ENCODE measurements at regions not wholly inside any gene's neighbourhood (a gene's known extent, or its start where the extent isn't known, plus 50 kb on each side); places are given as distances from the start of the nearest gene placed in this dataset.
"Not testable (repeated sequence)": the region's sequence is repeated elsewhere in the genome, so short reads cannot be mapped to it uniquely, and the experiment has no call there.

GRCh38 chr7:6882321-6882721 is 56.2 kb upstream of the CCZ1B start:
- H3K27me3 ChIP-seq (replicated peaks; ENCODE audit: control insufficient read depth, insufficient read depth, low read length); H3K4me3 ChIP-seq (ENCODE audit: low read length); H3K9me3 ChIP-seq (ENCODE audit: control insufficient read depth, low read length); DNase-seq (ENCODE audit: low read depth); H3K9ac ChIP-seq (ENCODE audit: low read length); H3K4me1 ChIP-seq (ENCODE audit: control insufficient read depth, insufficient read depth, low read length); H3K36me3 ChIP-seq (ENCODE audit: control insufficient read depth, insufficient read depth, low read length, severe bottlenecking): not testable (repeated sequence)

GRCh38 chr7:6883756-6884155 is 57.7 kb upstream of the CCZ1B start:
- H3K36me3 ChIP-seq (ENCODE audit: control insufficient read depth, insufficient read depth, low read length, severe bottlenecking); H3K4me1 ChIP-seq (ENCODE audit: control insufficient read depth, insufficient read depth, low read length); H3K9me3 ChIP-seq (ENCODE audit: control insufficient read depth, low read length); H3K9ac ChIP-seq (ENCODE audit: low read length); H3K27me3 ChIP-seq (replicated peaks; ENCODE audit: control insufficient read depth, insufficient read depth, low read length); H3K4me3 ChIP-seq (ENCODE audit: low read length); DNase-seq (ENCODE audit: low read depth): not testable (repeated sequence)

GRCh38 chr7:6886198-6886597 is 60.1 kb upstream of the CCZ1B start:
- Histone ChIP-seq H3K27me3 (replicated peaks; ENCODE audit: control insufficient read depth, insufficient read depth, low read length) (peaks cover 5% of the 10 kb centered on the region), H3K4me3 (ENCODE audit: low read length) (no peak overlapping the region), H3K9ac (ENCODE audit: low read length) (no peak overlapping the region), H3K9me3 (ENCODE audit: control insufficient read depth, low read length) (no peaks in the 10 kb centered on the region), H3K4me1 (ENCODE audit: control insufficient read depth, insufficient read depth, low read length) (peaks cover 4% of the 10 kb centered on the region), H3K36me3 (ENCODE audit: control insufficient read depth, insufficient read depth, low read length, severe bottlenecking) (no peaks in the 10 kb centered on the region)
- DNase-seq (ENCODE audit: low read depth): no peak

- H3K9me3 ChIP-seq (ENCODE audit: control insufficient read depth, low read length); H3K27me3 ChIP-seq (replicated peaks; ENCODE audit: control insufficient read depth, insufficient read depth, low read length); DNase-seq (ENCODE audit: low read depth); H3K36me3 ChIP-seq (ENCODE audit: control insufficient read depth, insufficient read depth, low read length, severe bottlenecking); H3K4me3 ChIP-seq (ENCODE audit: low read length); H3K4me1 ChIP-seq (ENCODE audit: control insufficient read depth, insufficient read depth, low read length); H3K9ac ChIP-seq (ENCODE audit: low read length): not testable (repeated sequence)
Measured at GRCh38 chr7:6888267-6889045, 62.4 kb upstream of the CCZ1B start.

GRCh38 chr7:6889252-6889812 is 63.3 kb upstream of the CCZ1B start:
- no peaks in the 10 kb centered on the region for H3K4me1 ChIP-seq (ENCODE audit: control insufficient read depth, insufficient read depth, low read length)
- no peaks in the 10 kb centered on the region for H3K36me3 ChIP-seq (ENCODE audit: control insufficient read depth, insufficient read depth, low read length, severe bottlenecking)
- no peak overlapping the region for H3K4me3 ChIP-seq (ENCODE audit: low read length)
- H3K27me3 ChIP-seq (replicated peaks; ENCODE audit: control insufficient read depth, insufficient read depth, low read length): peaks cover 5% of the 10 kb centered on the region
- DNase-seq (ENCODE audit: low read depth): no peak
- no peak overlapping the region for H3K9ac ChIP-seq (ENCODE audit: low read length)
- H3K9me3 ChIP-seq (ENCODE audit: control insufficient read depth, low read length): no peaks in the 10 kb centered on the region

GRCh38 chr7:6902097-6902518 is 76.0 kb upstream of the CCZ1B start:
- not testable (repeated sequence) for H3K9me3 ChIP-seq (ENCODE audit: control insufficient read depth, low read length); H3K36me3 ChIP-seq (ENCODE audit: control insufficient read depth, insufficient read depth, low read length, severe bottlenecking); DNase-seq (ENCODE audit: low read depth); H3K9ac ChIP-seq (ENCODE audit: low read length); H3K4me3 ChIP-seq (ENCODE audit: low read length); H3K4me1 ChIP-seq (ENCODE audit: control insufficient read depth, insufficient read depth, low read length); H3K27me3 ChIP-seq (replicated peaks; ENCODE audit: control insufficient read depth, insufficient read depth, low read length)

GRCh38 chr7:6903289-6903688 is 77.2 kb upstream of the CCZ1B start:
- not testable (repeated sequence) for H3K9ac ChIP-seq (ENCODE audit: low read length); H3K4me3 ChIP-seq (ENCODE audit: low read length); H3K9me3 ChIP-seq (ENCODE audit: control insufficient read depth, low read length); H3K4me1 ChIP-seq (ENCODE audit: control insufficient read depth, insufficient read depth, low read length); H3K27me3 ChIP-seq (replicated peaks; ENCODE audit: control insufficient read depth, insufficient read depth, low read length); DNase-seq (ENCODE audit: low read depth); H3K36me3 ChIP-seq (ENCODE audit: control insufficient read depth, insufficient read depth, low read length, severe bottlenecking)

- H3K4me3 ChIP-seq (ENCODE audit: low read length); H3K9me3 ChIP-seq (ENCODE audit: control insufficient read depth, low read length); H3K9ac ChIP-seq (ENCODE audit: low read length); DNase-seq (ENCODE audit: low read depth); H3K36me3 ChIP-seq (ENCODE audit: control insufficient read depth, insufficient read depth, low read length, severe bottlenecking); H3K4me1 ChIP-seq (ENCODE audit: control insufficient read depth, insufficient read depth, low read length); H3K27me3 ChIP-seq (replicated peaks; ENCODE audit: control insufficient read depth, insufficient read depth, low read length): not testable (repeated sequence)
Measured at GRCh38 chr7:6903792-6904191, 77.7 kb upstream of the CCZ1B start.

GRCh38 chr7:6917258-6917657 is 91.2 kb upstream of the CCZ1B start:
- Histone ChIP-seq H3K36me3 (ENCODE audit: control insufficient read depth, insufficient read depth, low read length, severe bottlenecking) (no peaks in the 10 kb centered on the region), H3K27me3 (replicated peaks; ENCODE audit: control insufficient read depth, insufficient read depth, low read length) (peaks cover 18% of the 10 kb centered on the region), H3K4me3 (ENCODE audit: low read length) (no peak overlapping the region), H3K4me1 (ENCODE audit: control insufficient read depth, insufficient read depth, low read length) (no peaks in the 10 kb centered on the region), H3K9ac (ENCODE audit: low read length) (no peak overlapping the region), H3K9me3 (ENCODE audit: control insufficient read depth, low read length) (no peaks in the 10 kb centered on the region)
- DNase-seq (ENCODE audit: low read depth): no peak

- not testable (repeated sequence) for DNase-seq (ENCODE audit: low read depth); H3K4me1 ChIP-seq (ENCODE audit: control insufficient read depth, insufficient read depth, low read length); H3K4me3 ChIP-seq (ENCODE audit: low read length); H3K36me3 ChIP-seq (ENCODE audit: control insufficient read depth, insufficient read depth, low read length, severe bottlenecking); H3K9ac ChIP-seq (ENCODE audit: low read length); H3K9me3 ChIP-seq (ENCODE audit: control insufficient read depth, low read length)
- peaks cover 18% of the 10 kb centered on the region for H3K27me3 ChIP-seq (replicated peaks; ENCODE audit: control insufficient read depth, insufficient read depth, low read length)
Measured at GRCh38 chr7:6919169-6919568, 93.1 kb upstream of the CCZ1B start.

GRCh38 chr7:6924523-6924922 is 98.4 kb upstream of the CCZ1B start:
- not testable (repeated sequence) for H3K9me3 ChIP-seq (ENCODE audit: control insufficient read depth, low read length); H3K36me3 ChIP-seq (ENCODE audit: control insufficient read depth, insufficient read depth, low read length, severe bottlenecking); H3K27me3 ChIP-seq (replicated peaks; ENCODE audit: control insufficient read depth, insufficient read depth, low read length); H3K4me1 ChIP-seq (ENCODE audit: control insufficient read depth, insufficient read depth, low read length); H3K9ac ChIP-seq (ENCODE audit: low read length); H3K4me3 ChIP-seq (ENCODE audit: low read length); DNase-seq (ENCODE audit: low read depth)

All from adipocyte (in vitro differentiated cells).